ENCODE measurements at regions not wholly inside any gene's neighbourhood (a gene's known extent, or its start where the extent isn't known, plus 50 kb on each side); places are given as distances from the start of the nearest gene placed in this dataset.

GRCh38 chr14:100962494-100962893 is 59.0 kb upstream of the RTL1 start:
- TF ChIP-seq EZH2 (IDR thresholded peaks at IDR 0.05; ENCODE audit: insufficient read depth, poor library complexity, severe bottlenecking) (no peak), EZH2phosphoT487 (IDR thresholded peaks at IDR 0.05; ENCODE audit: insufficient read depth, low read depth) (no peak)
